GM18502 (cell line): ENCODE measurements at regions not wholly inside any gene's neighbourhood (a gene's known extent, or its start where the extent isn't known, plus 50 kb on each side); places are given as distances from the start of the nearest gene placed in this dataset.
"Not testable (repeated sequence)": the region's sequence is repeated elsewhere in the genome, so short reads cannot be mapped to it uniquely, and the experiment has no call there.

ENCODE experiments used
- ATAC-seq: cut with Tn5 transposase; IDR thresholded peaks from one replicate; pipeline ENCODE4 v1.9.1; 2021; ENCODE audit warnings: mild to moderate bottlenecking; ENCODE audit not compliant: unreplicated experiment, poor library complexity

DNA sequence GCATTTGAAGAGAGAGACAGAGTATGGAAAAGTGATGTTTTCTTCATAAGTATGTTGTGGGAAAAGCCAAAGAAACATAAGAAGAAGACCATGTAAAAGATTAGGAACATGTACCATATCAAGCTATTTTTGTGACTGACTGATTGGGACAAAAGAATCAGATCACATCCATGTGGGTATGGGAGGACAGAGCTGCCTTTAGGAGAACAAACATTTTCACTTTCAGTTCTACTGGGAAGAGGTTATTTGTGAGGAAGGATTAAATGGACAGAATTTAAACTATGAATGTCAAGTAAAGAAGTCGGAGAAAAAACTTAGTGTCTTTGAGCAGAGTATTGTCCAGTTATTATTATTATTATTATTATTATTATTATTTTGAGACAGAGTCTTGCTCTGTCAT, 124.4 kb upstream of the HCRTR2 start:
- no peak for ATAC-seq

DNA sequence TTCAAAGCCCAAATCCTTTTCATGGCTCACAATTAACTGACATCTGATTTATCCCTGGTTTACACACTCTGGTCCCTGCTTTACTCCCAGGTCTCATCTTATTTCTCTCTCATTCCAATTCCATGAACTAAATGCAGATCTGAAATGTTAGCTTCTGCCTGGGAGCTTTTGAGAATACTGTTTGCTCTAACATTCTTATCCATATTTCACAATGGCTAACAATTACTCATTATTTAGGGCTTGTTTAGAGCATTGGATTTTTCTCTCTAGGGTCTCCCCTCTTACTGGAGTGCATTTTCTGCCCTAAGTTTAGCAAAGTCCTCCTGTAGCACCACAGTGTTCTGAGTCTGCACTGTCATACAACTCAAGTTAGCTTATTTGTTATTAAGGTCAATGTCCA, 121.5 kb upstream of the HCRTR2 start:
- no peak for ATAC-seq

DNA sequence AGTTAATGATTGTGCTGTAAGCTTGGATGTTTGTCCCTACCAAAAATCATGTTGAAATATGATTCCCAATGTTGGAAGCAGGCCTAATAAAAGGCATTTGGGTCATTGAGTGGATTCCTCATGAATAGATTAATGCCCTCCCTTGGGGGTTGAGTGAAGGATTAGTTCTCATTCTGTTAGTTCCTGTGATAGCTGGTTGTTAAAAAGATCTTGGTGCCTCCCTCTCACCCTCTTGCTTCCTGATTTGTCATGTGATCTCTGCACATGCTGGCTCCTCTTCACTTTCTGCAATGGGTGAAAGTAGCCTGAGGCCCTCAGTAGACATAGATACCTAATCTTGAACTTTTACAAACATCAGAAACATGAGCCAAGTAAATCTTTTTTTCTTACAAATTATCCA, 115.6 kb upstream of the HCRTR2 start:
- ATAC-seq: no peak

DNA sequence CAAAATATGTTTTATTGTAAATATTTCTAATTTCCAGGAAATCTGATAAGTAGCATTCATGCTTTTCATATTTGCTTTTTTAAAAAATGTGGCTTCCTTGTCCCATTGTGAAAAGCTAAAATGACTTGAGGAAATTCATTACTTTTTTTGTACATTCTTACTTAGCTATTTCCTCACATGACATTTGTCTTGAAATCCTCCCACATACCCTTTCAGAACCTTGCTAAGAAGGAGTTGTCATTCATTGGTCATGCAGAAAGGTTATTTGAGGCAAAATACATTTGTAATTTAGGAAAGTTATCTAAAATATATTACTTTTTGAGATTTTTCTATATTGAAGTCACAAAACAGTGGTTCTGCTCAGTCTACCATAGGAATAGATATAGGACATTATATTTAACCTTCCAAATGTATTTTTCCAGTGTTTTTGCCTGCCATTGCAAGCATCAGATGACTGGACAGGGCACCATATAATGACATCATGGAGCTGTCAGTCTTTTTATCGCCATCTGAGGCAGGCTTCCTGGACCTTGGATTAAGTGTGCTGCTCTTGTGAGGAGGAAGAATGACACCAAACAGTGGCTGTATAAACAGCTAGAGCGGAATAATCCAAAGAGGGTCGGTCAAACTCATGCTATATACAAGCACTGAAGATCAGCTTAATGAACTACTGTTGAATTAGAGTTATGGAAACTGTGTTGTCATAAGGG, 109.4 kb upstream of the HCRTR2 start:
- no peak for ATAC-seq

DNA sequence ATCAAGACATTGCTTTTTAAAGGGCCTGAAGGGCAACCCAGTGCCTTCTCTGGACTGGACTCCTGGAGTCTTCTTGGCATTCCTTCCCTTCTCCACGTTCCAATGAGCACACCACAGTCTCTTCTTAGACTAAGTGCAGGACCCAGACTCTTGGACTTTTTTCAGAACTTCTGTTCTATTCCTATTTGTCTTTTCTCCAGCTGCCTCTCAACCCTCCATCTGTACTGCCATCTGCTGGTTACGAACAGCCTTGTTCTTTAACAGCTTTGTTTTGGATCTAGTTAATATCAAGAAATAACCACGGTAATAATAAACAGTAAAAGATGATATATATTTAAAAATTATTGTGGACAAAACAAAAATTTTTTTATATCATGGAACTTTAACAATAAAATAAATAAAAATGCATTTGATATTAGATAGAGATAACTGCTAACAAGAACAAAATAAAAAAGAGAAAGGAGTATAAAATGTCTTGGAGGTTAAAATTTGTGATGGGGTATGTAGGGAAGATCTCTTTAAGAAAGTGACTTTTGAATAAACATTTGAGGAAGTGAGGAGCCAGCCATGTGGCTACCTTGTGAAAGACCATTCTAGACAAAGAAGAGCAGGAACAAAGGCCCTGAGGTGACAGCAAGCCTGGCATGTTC, 105.1 kb upstream of the HCRTR2 start:
- no peak for ATAC-seq

DNA sequence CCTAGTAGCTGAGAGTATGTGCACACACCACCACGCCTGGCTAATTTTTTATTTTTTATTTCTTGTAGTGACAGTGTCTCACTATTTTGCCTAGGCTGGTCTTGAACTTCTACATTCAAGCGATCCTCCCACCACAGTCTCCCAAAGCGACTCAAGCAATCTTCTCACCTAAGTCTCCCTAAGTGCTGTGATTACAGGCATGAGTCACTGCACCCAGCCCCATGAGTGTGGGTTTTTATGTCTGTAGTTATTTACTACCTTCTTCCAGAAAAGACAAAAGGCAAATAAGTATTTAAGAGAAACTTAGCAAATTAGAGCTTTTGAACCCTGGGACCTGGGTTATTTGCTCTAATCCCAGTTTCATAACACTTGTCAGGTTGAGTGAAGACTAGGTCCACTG, 92.3 kb upstream of the HCRTR2 start:
- no peak for ATAC-seq

DNA sequence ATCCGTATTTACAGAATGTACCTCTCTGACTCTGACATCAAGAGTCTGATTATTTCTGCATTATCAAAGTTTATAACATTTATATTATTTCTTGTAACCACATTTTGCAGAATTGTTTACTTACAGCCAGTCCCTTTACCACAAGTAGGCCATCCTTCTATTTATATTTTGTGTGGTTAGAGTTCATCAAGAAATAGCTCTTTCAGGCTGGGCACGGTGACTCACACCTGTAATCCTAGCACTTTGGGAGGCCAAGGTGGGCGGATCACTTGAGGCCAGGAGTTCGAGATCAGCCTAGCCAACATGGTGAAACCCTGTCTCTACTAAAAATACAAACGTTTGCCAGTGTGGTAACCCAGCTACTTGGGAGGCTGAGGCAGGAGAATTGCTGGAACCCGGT, 86.3 kb upstream of the HCRTR2 start:
- not testable (repeated sequence) for ATAC-seq

DNA sequence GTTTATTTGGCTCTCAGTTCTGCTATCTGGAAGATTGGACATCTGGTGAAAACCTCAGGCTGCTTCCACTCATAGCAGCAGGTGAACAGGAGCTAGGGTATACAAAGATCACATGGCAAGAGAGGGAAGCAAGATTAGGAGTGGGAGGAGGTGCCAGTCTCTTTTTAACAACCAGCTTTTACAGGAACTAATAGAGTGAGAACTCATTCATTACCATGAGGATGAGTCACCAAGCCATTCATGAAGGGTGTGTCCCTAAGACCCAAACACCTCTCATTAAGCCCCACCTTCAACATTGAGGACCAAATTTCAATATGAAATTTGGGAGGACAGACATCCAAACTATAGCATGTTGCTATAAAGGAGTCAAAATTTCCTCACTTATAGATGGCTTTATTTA, 85.4 kb upstream of the HCRTR2 start:
- ATAC-seq: no peak

DNA sequence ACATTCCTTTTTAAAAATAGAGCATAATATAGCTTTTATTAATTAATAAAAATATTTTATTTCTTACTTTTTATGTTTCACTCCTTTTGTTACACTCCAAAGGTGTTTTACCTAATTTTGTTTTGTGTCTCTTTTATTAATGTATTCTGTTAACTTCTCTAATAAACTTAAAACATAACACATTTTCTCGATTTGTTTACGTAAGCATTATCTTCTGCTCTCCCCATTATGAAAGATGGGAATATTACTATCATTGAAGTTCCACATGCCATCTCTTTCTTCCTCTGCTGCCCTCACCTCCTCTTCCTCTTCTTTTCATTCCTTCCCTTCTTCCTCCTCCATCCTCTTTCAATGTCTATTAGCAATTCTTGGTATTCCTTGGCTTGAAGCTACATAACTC, 85.0 kb upstream of the HCRTR2 start:
- ATAC-seq: no peak

DNA sequence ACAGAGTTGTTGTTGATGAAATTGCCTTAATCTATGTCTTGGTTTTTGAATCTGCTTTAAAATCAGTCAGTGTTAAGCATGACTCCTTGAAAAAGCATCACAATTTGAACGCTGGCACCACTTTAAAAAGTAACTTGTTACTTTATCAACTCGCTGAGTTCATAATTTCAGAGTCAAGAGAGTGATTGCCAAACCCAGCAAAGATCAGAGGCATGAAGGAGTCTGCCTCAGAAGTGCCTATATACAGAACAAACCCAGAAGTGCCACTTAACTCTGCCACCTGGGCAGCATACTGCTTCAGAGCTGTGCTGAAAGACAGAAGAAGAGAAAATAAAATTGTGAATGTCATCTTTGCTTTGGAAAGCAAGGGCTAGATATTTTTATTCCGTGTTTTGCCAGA, 73.6 kb upstream of the HCRTR2 start:
- ATAC-seq: no peak

DNA sequence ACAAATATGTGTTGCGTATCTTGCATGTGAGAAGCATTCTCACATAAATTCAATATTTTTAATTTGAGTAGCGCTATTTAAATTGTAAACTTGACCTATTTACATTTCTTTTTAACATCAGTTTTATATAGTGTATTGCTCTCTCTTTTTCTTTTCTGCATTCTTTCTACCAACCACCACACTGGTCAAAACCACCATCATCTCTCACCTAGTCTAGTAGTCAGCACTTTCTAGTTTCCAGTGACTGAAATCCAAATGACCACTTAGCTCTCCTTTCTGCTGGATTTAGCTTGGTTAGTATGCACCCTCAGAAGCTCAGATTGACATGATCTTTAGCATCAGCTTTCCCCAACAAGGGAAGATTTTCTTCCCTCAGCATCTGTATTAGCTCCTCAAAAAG, 73.2 kb upstream of the HCRTR2 start:
- ATAC-seq: no peak

DNA sequence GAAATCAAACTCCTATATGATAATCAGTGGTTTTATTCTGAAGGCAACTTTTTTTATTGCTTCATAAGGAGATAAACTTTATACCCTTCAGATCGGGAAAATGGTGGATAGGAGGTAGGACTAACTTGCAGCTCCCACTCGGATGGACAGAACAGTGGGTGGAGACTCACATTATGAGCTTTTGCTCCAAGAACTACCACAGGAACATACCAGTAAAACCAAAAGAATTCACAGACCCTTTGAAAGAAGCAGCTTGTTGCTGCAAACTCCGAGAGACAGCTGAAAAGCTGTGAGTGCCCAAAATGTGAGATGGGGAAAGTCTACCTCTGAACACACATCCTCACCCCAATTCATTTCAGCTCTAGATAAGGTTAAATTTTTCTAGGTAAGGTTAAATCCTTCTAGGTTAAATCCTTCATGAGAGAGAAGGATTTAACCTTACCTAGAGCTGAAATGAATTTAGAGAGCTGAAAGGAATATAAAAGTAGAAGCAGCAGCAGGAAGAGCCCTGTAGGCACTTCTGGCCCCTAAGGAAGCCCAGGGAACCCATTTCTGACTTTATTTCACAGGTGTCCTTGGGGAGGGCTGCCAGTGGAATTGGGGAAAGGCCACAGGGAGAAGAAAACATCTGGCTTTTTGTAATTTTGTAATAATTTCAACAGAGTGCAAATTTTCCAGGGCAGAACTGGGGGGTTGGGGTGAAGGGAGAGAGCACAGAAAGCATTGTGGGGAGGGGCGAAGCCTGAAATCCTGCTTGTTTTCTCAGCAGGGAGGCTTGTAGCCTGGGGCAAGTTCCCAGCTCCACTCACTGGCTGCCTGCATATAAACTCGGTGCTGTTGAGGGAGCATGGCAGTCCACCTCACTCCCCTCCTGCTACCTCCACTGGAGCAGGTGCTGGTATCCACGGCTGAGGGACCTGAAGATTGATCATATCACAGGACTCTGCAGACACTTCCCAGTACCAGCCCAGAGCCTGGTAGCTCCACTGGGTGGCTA, 65.9 kb upstream of the HCRTR2 start:
- no peak for ATAC-seq

DNA sequence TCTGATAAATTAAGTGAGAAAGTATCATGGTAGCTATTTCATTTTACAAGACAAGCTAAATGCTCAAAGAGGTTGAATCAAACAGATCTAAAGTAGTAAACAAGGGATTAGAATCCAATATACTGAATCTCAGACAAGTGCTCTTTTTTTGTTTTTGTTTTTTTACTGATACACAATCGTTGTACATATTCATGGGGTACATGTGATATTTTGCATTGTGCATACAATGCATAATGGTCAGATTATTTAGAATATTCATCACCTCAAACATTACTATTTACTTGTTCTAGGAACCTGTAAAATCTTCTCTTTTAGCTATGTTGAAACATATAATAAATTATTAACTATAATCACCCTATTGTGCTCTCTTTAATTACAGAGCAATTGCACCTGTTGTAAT, 57.0 kb upstream of the HCRTR2 start:
- no peak for ATAC-seq

DNA sequence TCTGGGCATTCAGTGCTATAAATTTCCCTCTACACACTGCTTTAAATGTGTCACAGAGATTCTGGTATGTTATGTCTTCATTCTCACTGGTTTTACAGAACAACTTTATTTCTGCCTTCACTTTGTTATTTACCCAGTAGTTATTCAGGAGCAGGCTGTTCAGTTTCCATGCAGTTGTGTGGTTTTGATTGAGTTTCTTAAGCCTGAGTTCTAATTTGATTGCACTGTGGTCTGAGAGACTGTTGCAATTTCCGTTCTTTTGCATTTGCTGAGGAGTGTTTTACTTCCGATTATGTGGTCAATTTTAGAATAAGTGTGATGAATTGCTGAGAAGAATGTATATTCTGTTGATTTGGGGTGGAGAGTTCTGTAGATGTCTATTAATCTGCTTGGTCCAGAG, 50.1 kb upstream of the HCRTR2 start:
- not testable (repeated sequence) for ATAC-seq
